ENCODE measurements at regions not wholly inside any gene's neighbourhood (a gene's known extent, or its start where the extent isn't known, plus 50 kb on each side); places are given as distances from the start of the nearest gene placed in this dataset.
A peak's percentile ranks its signal among the peaks of the same experiment; 100 is the strongest.

- no peak overlapping the region for H3K4me3 ChIP-seq (ENCODE audit: low read depth, low read length)
- no peak overlapping the region for H3K27ac ChIP-seq (ENCODE audit: low read depth, low read length)
- CTCF ChIA-PET, result interaction anchor here (0.6 to 1.6 kb wide), 3 partner anchors 10 to 61 kb away, joined by 3 to 5 read pairs (median 3); no protein-coding TSS in a partner anchor
- peak; percentile 3 for DNase-seq (ENCODE audit: low read depth, low spot score)
- POLR2A ChIA-PET, result no interaction called here
- H3K9me3 ChIP-seq (ENCODE audit: control insufficient read depth, insufficient read depth, low read length), result no peaks in the 10 kb centered on the region
- no peaks in the 10 kb centered on the region for H3K27me3 ChIP-seq (ENCODE audit: control insufficient read depth, insufficient read depth, low read length)
- TF ChIP-seq, protein P1, sequence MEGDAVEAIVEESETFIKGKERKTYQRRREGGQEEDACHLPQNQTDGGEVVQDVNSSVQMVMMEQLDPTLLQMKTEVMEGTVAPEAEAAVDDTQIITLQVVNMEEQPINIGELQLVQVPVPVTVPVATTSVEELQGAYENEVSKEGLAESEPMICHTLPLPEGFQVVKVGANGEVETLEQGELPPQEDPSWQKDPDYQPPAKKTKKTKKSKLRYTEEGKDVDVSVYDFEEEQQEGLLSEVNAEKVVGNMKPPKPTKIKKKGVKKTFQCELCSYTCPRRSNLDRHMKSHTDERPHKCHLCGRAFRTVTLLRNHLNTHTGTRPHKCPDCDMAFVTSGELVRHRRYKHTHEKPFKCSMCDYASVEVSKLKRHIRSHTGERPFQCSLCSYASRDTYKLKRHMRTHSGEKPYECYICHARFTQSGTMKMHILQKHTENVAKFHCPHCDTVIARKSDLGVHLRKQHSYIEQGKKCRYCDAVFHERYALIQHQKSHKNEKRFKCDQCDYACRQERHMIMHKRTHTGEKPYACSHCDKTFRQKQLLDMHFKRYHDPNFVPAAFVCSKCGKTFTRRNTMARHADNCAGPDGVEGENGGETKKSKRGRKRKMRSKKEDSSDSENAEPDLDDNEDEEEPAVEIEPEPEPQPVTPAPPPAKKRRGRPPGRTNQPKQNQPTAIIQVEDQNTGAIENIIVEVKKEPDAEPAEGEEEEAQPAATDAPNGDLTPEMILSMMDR (IDR thresholded peaks at IDR 0.05; ENCODE audit: low read depth, low read length), result no peak
These were observed 85.5 kb downstream of the APIP start for GRCh38 chr11:34830648-34831047.

DNA sequence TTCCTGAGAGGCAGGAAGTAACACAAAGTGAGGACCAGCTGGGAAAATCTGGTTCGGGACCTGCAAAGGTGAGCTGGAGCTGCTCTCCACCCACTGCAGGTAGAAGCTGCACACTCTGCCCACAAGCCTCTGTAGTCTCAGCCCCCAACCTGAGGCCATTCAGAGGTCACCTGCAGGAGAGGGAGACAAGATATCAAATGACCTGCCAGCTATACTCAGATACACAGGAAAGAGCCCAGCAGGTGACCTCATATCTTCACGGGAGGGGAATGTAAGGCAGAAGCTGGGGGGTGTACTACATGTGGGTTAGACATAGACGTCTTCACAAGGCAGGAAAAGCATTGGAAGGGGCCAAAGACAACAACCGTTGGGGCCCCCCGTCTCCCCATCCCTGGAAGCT lies 86.1 kb downstream of the APIP start:
- Histone ChIP-seq H3K27ac (ENCODE audit: low read depth, low read length) (no peak overlapping the region), H3K27me3 (ENCODE audit: control insufficient read depth, insufficient read depth, low read length) (no peaks in the 10 kb centered on the region), H3K4me3 (ENCODE audit: low read depth, low read length) (no peak overlapping the region), H3K9me3 (ENCODE audit: control insufficient read depth, insufficient read depth, low read length) (no peaks in the 10 kb centered on the region)
- DNase-seq (ENCODE audit: low read depth, low spot score), result no peak
- ChIA-PET CTCF (no interaction called here), POLR2A (no interaction called here)
- TF ChIP-seq, protein P1 (IDR thresholded peaks at IDR 0.05; ENCODE audit: low read depth, low read length), result no peak

DNA sequence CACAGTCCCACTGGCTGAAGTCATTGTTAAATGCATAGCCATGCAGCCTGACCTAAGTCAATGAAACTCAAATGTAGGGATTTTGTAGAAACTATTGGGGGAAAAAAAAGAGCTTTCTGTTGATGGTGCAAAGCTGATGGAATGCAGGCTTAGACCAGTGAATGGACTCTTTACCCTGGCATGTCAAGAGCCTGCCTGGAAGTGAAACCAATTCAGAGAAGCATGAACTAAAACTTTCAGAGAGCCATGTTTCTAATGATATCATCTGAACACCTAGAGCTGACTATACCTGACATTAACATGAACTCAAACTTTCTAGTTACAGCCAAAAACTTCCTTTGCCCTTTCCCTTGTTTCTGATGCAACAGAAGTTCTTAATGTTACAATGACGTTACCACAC lies 89.0 kb downstream of the APIP start:
- Histone ChIP-seq H3K27ac (ENCODE audit: low read depth, low read length) (no peak overlapping the region), H3K9me3 (ENCODE audit: control insufficient read depth, insufficient read depth, low read length) (no peaks in the 10 kb centered on the region), H3K27me3 (ENCODE audit: control insufficient read depth, insufficient read depth, low read length) (peaks cover 2% of the 10 kb centered on the region), H3K4me3 (ENCODE audit: low read depth, low read length) (no peak overlapping the region)
- TF ChIP-seq, protein P1 (IDR thresholded peaks at IDR 0.05; ENCODE audit: low read depth, low read length), result no peak
- ChIA-PET CTCF (interaction anchor here (1.0 kb wide), 1 partner anchor 13 kb away, joined by 3 read pairs; no protein-coding TSS in a partner anchor), POLR2A (no interaction called here)
- no peak for DNase-seq (ENCODE audit: low read depth, low spot score)

DNA sequence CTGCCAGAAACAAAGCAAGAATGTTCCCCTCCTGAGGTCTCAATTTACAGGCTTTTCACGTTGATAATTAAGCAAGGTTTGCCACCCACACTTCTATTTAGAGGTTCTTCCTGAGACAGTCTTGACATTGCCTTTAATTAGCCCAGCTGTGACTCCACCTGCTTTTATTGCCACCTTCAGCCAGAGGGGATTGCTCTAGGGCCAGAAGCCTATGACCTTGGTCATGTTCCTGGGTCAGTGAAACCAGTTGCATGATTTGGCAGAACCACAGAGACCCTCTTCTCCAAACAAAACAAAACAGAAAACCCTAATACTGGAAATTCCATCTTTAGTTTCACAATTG lies 89.8 kb downstream of the APIP start:
- H3K27me3 ChIP-seq (ENCODE audit: control insufficient read depth, insufficient read depth, low read length), result peaks cover 2% of the 10 kb centered on the region
- H3K9me3 ChIP-seq (ENCODE audit: control insufficient read depth, insufficient read depth, low read length), result no peaks in the 10 kb centered on the region
- no peak overlapping the region for H3K4me3 ChIP-seq (ENCODE audit: low read depth, low read length)
- ChIA-PET POLR2A (no interaction called here), CTCF (no interaction called here)
- no peak for DNase-seq (ENCODE audit: low read depth, low spot score)
- TF ChIP-seq, protein P1 (IDR thresholded peaks at IDR 0.05; ENCODE audit: low read depth, low read length), result no peak
- H3K27ac ChIP-seq (ENCODE audit: low read depth, low read length), result no peak overlapping the region

DNA sequence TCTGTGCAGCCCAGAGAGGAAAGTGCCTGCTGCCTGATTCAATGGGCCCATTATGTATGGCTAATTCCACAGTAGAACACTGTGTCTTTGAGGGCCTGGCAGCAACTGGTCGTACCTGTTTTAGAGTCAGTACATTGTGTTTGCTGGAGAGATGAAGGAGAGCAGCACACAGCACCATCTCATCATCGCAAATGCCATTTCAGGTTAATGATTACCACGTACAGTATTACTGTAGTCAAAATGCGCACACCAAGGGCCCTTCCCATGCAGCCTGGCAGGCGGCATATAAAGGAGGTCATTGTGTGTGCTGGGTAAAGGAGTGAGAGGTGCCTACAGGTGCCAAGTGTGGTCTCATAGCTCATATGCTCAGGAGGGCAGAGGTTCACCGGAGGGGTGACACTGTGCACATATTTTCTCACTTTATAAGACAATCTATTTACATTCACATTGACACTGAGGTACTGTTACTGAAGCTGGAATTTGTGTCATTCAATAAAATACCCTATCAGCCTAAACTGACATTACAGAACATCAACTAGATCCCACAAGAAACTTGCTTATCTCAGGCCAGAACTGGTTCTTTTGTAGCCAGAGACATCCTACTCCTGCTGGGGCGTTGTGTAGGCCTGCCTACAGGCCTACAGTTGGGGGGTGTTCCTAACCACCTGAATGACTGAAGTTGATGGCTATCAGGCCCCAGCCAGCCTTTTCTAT lies 90.4 kb downstream of the APIP start:
- no peak overlapping the region for H3K27ac ChIP-seq (ENCODE audit: low read depth, low read length)
- TF ChIP-seq, protein P1 (IDR thresholded peaks at IDR 0.05; ENCODE audit: low read depth, low read length), result no peak
- POLR2A ChIA-PET, result no interaction called here
- no peak for DNase-seq (ENCODE audit: low read depth, low spot score)
- no peak overlapping the region for H3K4me3 ChIP-seq (ENCODE audit: low read depth, low read length)
- H3K9me3 ChIP-seq (ENCODE audit: control insufficient read depth, insufficient read depth, low read length), result no peaks in the 10 kb centered on the region
- peaks cover 2% of the 10 kb centered on the region for H3K27me3 ChIP-seq (ENCODE audit: control insufficient read depth, insufficient read depth, low read length)
- CTCF ChIA-PET, result no interaction called here
